HepG2 (cell line): ENCODE measurements at regions not wholly inside any gene's neighbourhood (a gene's known extent, or its start where the extent isn't known, plus 50 kb on each side); places are given as distances from the start of the nearest gene placed in this dataset.

Experiments used
- ATAC-seq: fragments of 200-7000 bp; cut with Tn5 transposase; 3 replicates; pipeline ENCODE4 v1.9.1; 2020; ENCODE audit warnings: mild to moderate bottlenecking, moderate library complexity
- BruUV-seq: library from RNA; stranded (reverse); fragments of 400-500 nt; replicated peaks from 2 replicates; lab custom pipeline; 2021; lab: Mats Ljungman, UMichigan
- CTCF ChIA-PET: fragments of 300-600 bp; formaldehyde crosslinking; extraction: SDS; loops from one replicate; lab custom pipeline; 2021; ENCODE audit warnings: low total read pairs, inconsistent platforms, low intra/inter-chr PET ratio; lab: Yijun Ruan, JAX
- POLR2A ChIA-PET: fragments of 350-600 bp; sonication (Branson Sonifier 250); formaldehyde crosslinking; loops from one replicate; lab custom pipeline; 2020; ENCODE audit warnings: antibody characterized with exemption, inconsistent platforms; lab: Yijun Ruan, JAX
- DNase-seq: peaks from one replicate; pipeline ENCODE4 v3.0.0-alpha.2; 2015; ENCODE audit warnings: low spot score
- FAIRE-seq: peaks from 3 replicates; lab custom pipeline; 2011; peaks lifted over from hg19 to GRCh38; lab: Jason Lieb, UNC
- H2AFZ ChIP-seq: one replicate; pipeline ENCODE4 v1.6.1; 2011; ENCODE audit warnings: low read length, inconsistent platforms
- H3K27ac ChIP-seq: fragments of 300-600 bp; 3 replicates; pipeline ENCODE4 v1.8.0; 2011; ENCODE audit warnings: mixed run types, mild to moderate bottlenecking, mixed read lengths, low read length, inconsistent platforms; ENCODE audit not compliant: insufficient read depth; ENCODE audit errors: extremely low read length
- H3K27me3 ChIP-seq, 2 experiments: fragments of 200-600 bp in 1 of 2; 2 replicates in 1 of 2; 3 replicates in 1 of 2; pipeline versions ENCODE4 v1.6.0 to v1.8.0; 2011; ENCODE audit warnings: low read length in 2 of 2, mild to moderate bottlenecking in 2 of 2, moderate library complexity in 2 of 2, inconsistent platforms in 1 of 2; ENCODE audit not compliant: insufficient read depth in 2 of 2, control insufficient read depth in 1 of 2
- H3K36me3 ChIP-seq, 2 experiments: fragments of 200-600 bp in 1 of 2; replicated peaks in 1 of 2; 2 replicates in 1 of 2; 3 replicates in 1 of 2; pipeline versions ENCODE4 v1.5.1 to v1.8.0; 2011; ENCODE audit warnings: low read length in 2 of 2, inconsistent platforms in 1 of 2; ENCODE audit not compliant: insufficient read depth in 2 of 2, control insufficient read depth in 1 of 2
- H3K4me1 ChIP-seq: 2 replicates; pipeline ENCODE4 v1.5.1; 2012; ENCODE audit warnings: low read length, inconsistent platforms; ENCODE audit not compliant: insufficient read depth
- H3K4me2 ChIP-seq: 2 replicates; pipeline ENCODE4 v1.6.0; 2011; ENCODE audit warnings: low read depth, low read length, inconsistent platforms
- H3K4me3 ChIP-seq, 3 experiments: fragments of 200-600 bp in 1 of 3; sonication (generic), shearing (Covaris generic) in 1 of 3; replicated peaks in 1 of 3; 2 replicates each; pipeline ENCODE4 v1.5.1; 2011 to 2016; ENCODE audit warnings: low read length in 3 of 3, inconsistent platforms in 2 of 3, low read depth in 2 of 3, mild to moderate bottlenecking in 2 of 3, control low read depth in 1 of 3, mixed read lengths in 1 of 3; ENCODE audit not compliant: insufficient read depth in 1 of 3
- H3K79me2 ChIP-seq: one replicate; pipeline ENCODE4 v1.6.1; 2011; ENCODE audit warnings: low read length, inconsistent platforms; ENCODE audit not compliant: insufficient read depth
- H3K9ac ChIP-seq: 2 replicates; pipeline ENCODE4 v1.6.0; 2011; ENCODE audit warnings: mild to moderate bottlenecking, low read depth, low read length, inconsistent platforms; ENCODE audit not compliant: insufficient read depth
- H3K9me3 ChIP-seq: 2 replicates; pipeline ENCODE4 v1.5.1; 2012; ENCODE audit warnings: mild to moderate bottlenecking, low read length
- H4K20me1 ChIP-seq: 2 replicates; pipeline ENCODE4 v1.6.0; 2011; ENCODE audit warnings: inconsistent platforms, mild to moderate bottlenecking, low read length, moderate library complexity; ENCODE audit not compliant: insufficient read depth
- ATF5 ChIP-seq: sonication (generic); formaldehyde crosslinking; IDR thresholded peaks from 2 replicates; pipeline ENCODE4 v1.4.0; 2020; ENCODE audit warnings: mild to moderate bottlenecking, low read depth, missing genetic modification reagents
- GTF2F1 ChIP-seq: fragments of 150-350 bp; IDR thresholded peaks from 2 replicates; pipeline ENCODE4 v1.6.1; 2014; ENCODE audit warnings: low read length
- KAT7 ChIP-seq: IDR thresholded peaks from 2 replicates; pipeline ENCODE4 v1.6.1; 2018; ENCODE audit warnings: borderline replicate concordance, missing compliant biosample characterization
- SETDB1 ChIP-seq: sonication (generic); formaldehyde crosslinking; IDR thresholded peaks from 2 replicates; pipeline ENCODE4 v1.5.1; 2020; ENCODE audit warnings: missing genetic modification reagents, mild to moderate bottlenecking, borderline replicate concordance
- ZFAT ChIP-seq: sonication (generic); formaldehyde crosslinking; conservative IDR thresholded peaks from 2 replicates; pipeline ENCODE4 v1.8.1; 2023; ENCODE audit warnings: missing genetic modification reagents, inconsistent platforms
- ZFP41 ChIP-seq: sonication (generic); formaldehyde crosslinking; IDR thresholded peaks from 2 replicates; pipeline ENCODE4 v1.4.0; 2020; ENCODE audit warnings: mild to moderate bottlenecking, missing genetic modification reagents, borderline replicate concordance
- ZNF263 ChIP-seq: sonication (generic); formaldehyde crosslinking; IDR thresholded peaks from 2 replicates; pipeline ENCODE4 v1.4.0; 2020; ENCODE audit warnings: missing genetic modification reagents
- ZNF331 ChIP-seq: sonication (generic); formaldehyde crosslinking; IDR thresholded peaks from 2 replicates; pipeline ENCODE4 v1.4.0; 2020; ENCODE audit warnings: missing genetic modification reagents
- ZNF44 ChIP-seq: sonication (generic); formaldehyde crosslinking; IDR thresholded peaks from 2 replicates; pipeline ENCODE4 v1.5.1; 2020; ENCODE audit warnings: mild to moderate bottlenecking, missing genetic modification reagents
- ZNF720 ChIP-seq: sonication (generic); formaldehyde crosslinking; IDR thresholded peaks from 2 replicates; pipeline ENCODE4 v1.4.0; 2020; ENCODE audit warnings: missing genetic modification reagents
- ZNF891 ChIP-seq: sonication (generic); formaldehyde crosslinking; IDR thresholded peaks from 2 replicates; pipeline ENCODE4 v1.5.0; 2020; ENCODE audit warnings: mild to moderate bottlenecking, missing genetic modification reagents
- ZZZ3 ChIP-seq: sonication (generic); formaldehyde crosslinking; IDR thresholded peaks from 2 replicates; pipeline ENCODE4 v1.4.0; 2020; ENCODE audit warnings: missing genetic modification reagents, mild to moderate bottlenecking, borderline replicate concordance
- WGBS: methylation state at CpG from one replicate; pipeline ENCODE4 v1.1.6; 2017; ENCODE audit warnings: low lambda C conversion rate; 5-methylcytosine and 5-hydroxymethylcytosine counted together
- in situ Hi-C: cut with HindIII; loops from 2 replicates; pipeline ENCODE4 v1.10.0; 2017; ENCODE audit warnings: low pct_unique_long_range_greater_than_20kb; ENCODE audit not compliant: extremely low pct_ligation_motif_present
- intact Hi-C: fragments of 100-400 bp; cut with micrococcal nuclease; formaldehyde crosslinking; loops from one replicate; pipeline ENCODE4 v1.10.0; 2022; ENCODE audit not compliant: unreplicated experiment

GRCh38 chr18:68314403-68314802 is 400.5 kb downstream of the TMX3 start:
- intact Hi-C loops (no loop called here), in situ Hi-C loops (no loop called here)
- no TSS peak for BruUV-seq
- no peak overlapping the region for H3K4me3 ChIP-seq
- ChIA-PET CTCF (no interaction called here), POLR2A (no interaction called here)
- TF ChIP-seq KAT7 (CRISPR knock-in tag), result no peak
- TF ChIP-seq ZNF891, result no peak
- no peak for TF ChIP-seq ZNF44 (CRISPR knock-in tag)
- TF ChIP-seq ATF5 (CRISPR knock-in tag), result no peak
- TF ChIP-seq GTF2F1, result no peak
- TF ChIP-seq ZZZ3 (CRISPR knock-in tag), result no peak
- no peak for TF ChIP-seq ZNF263 (CRISPR knock-in tag)
- no peak for TF ChIP-seq ZNF720 (CRISPR knock-in tag)
- no peak for TF ChIP-seq ZFP41 (CRISPR knock-in tag)
- TF ChIP-seq SETDB1 (CRISPR knock-in tag), result no peak
- no peak for TF ChIP-seq ZNF331
- TF ChIP-seq ZFAT (CRISPR knock-in tag), result no peak
- no peaks in the 10 kb centered on the region for H3K79me2 ChIP-seq
- H3K27ac ChIP-seq, result no peak overlapping the region
- no peaks in the 10 kb centered on the region for H4K20me1 ChIP-seq
- no peak overlapping the region for H3K9ac ChIP-seq
- no peaks in the 10 kb centered on the region for H3K9me3 ChIP-seq
- H2AFZ ChIP-seq, result no peak overlapping the region
- DNase-seq (no peak), FAIRE-seq (no peak), ATAC-seq (no peak)
- H3K27me3 ChIP-seq, result no peaks in the 10 kb centered on the region; a peak in 1 of 5 replicates
- H3K36me3 ChIP-seq, result no peaks in the 10 kb centered on the region
- no peak overlapping the region for H3K4me2 ChIP-seq
- 3% methylated on average over 4 of the region's 4 CpGs for WGBS
- no peaks in the 10 kb centered on the region for H3K4me1 ChIP-seq
